Smooth muscle cell (in vitro differentiated cells): ENCODE measurements at regions not wholly inside any gene's neighbourhood (a gene's known extent, or its start where the extent isn't known, plus 50 kb on each side); places are given as distances from the start of the nearest gene placed in this dataset.
A peak's percentile ranks its signal among the peaks of the same experiment; 100 is the strongest.
"Not testable (repeated sequence)": the region's sequence is repeated elsewhere in the genome, so short reads cannot be mapped to it uniquely, and the experiment has no call there.

ENCODE experiments used
- DNase-seq: peaks from one replicate; lab custom pipeline; 2025; ENCODE audit not compliant: unreplicated experiment; lab: John Stamatoyannopoulos, UW
- H2AFZ ChIP-seq: fragments of 200-600 bp; sonication (generic); 2 replicates; pipeline ENCODE4 v1.6.0; 2016; ENCODE audit warnings: antibody characterized with exemption, low read depth, mild to moderate bottlenecking
- H3F3A ChIP-seq: fragments of 200-600 bp; sonication (generic); 2 replicates; pipeline ENCODE4 v1.6.0; 2017; ENCODE audit warnings: antibody characterized with exemption, low read depth
- H3K27ac ChIP-seq: fragments of 200-600 bp; sonication (generic); 2 replicates; pipeline ENCODE4 v1.5.1; 2016; ENCODE audit warnings: low read depth, mild to moderate bottlenecking
- H3K27me3 ChIP-seq: fragments of 200-600 bp; sonication (generic); 2 replicates; pipeline ENCODE4 v1.6.1; 2016; ENCODE audit warnings: low read depth, mild to moderate bottlenecking
- H3K36me3 ChIP-seq: fragments of 200-600 bp; sonication (generic); 2 replicates; pipeline ENCODE4 v1.5.1; 2016; ENCODE audit warnings: low read depth
- H3K4me1 ChIP-seq: fragments of 200-600 bp; sonication (generic); 2 replicates; pipeline ENCODE4 v1.5.1; 2016; ENCODE audit warnings: low read depth
- H3K4me2 ChIP-seq: fragments of 200-600 bp; sonication (generic); 2 replicates; pipeline ENCODE4 v1.6.0; 2016; ENCODE audit warnings: mild to moderate bottlenecking
- H3K4me3 ChIP-seq: fragments of 200-600 bp; sonication (generic); 2 replicates; pipeline ENCODE4 v1.5.1; 2016; ENCODE audit warnings: mild to moderate bottlenecking
- H3K79me2 ChIP-seq: fragments of 200-600 bp; sonication (generic); 2 replicates; pipeline ENCODE4 v1.6.0; 2016; ENCODE audit warnings: low read depth, mild to moderate bottlenecking
- H3K9ac ChIP-seq: fragments of 200-600 bp; sonication (generic); 2 replicates; pipeline ENCODE4 v1.6.0; 2016; ENCODE audit warnings: low read depth
- H3K9me3 ChIP-seq: fragments of 200-600 bp; sonication (generic); replicated peaks from 2 replicates; pipeline ENCODE4 v1.5.1; 2016; ENCODE audit warnings: low read depth
- H4K20me1 ChIP-seq: fragments of 200-600 bp; sonication (generic); 2 replicates; pipeline ENCODE4 v1.6.0; 2016; ENCODE audit warnings: low read depth
- WGBS: methylation state at CpG from one replicate; pipeline ENCODE4 v1.1.7; 2016; ENCODE audit warnings: low lambda C conversion rate; 5-methylcytosine and 5-hydroxymethylcytosine counted together
- TF ChIP-seq, protein P1 (sequence below): fragments of 200-600 bp; sonication (generic); IDR thresholded peaks from 2 replicates; pipeline ENCODE4 v1.5.1; 2017; ENCODE audit warnings: borderline replicate concordance, mild to moderate bottlenecking, antibody characterized with exemption; ENCODE audit not compliant: insufficient read depth, poor library complexity, severe bottlenecking

DNA sequence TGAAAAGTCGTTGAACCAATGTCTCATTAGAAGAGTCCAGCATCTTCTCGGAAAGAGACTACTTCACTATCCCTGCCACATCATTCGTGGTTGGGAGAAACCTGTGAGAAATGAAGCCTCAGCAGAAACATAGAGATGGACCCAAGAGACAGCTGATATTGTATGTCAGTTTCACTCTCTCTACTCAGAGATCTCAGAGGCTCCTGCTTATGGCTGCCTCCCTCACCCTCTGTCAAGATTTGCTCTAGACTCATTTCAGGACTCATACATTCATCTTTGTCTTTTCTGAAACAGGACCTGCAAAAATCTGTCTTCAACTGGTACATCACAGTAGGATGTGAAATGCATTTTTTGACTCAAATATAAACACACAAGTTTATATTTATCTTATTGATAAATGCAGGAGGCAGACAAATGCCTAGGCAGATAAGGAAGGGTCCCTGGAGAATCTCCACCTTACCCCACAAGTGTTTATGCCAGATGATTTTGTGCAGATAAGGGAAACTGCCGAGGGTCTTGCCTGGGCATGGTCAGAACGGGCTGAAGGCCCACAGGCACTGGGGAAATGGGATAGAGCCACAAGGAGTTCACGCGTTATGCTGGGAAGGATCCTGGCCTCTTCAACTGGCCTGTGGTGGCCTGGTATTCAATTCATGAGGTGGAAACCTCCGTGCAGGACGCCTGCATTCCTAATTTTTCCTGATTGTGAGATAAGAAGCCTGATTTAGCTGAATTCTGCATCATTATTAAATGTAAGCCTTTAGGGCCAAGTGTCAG, 1834.0 kb upstream of the PCDH20 start:
- no peak overlapping the region for H3K4me3 ChIP-seq
- H2AFZ ChIP-seq, result no peak overlapping the region
- H3K27ac ChIP-seq, result no peak overlapping the region
- no peak overlapping the region for H3K9ac ChIP-seq
- TF ChIP-seq, protein P1, sequence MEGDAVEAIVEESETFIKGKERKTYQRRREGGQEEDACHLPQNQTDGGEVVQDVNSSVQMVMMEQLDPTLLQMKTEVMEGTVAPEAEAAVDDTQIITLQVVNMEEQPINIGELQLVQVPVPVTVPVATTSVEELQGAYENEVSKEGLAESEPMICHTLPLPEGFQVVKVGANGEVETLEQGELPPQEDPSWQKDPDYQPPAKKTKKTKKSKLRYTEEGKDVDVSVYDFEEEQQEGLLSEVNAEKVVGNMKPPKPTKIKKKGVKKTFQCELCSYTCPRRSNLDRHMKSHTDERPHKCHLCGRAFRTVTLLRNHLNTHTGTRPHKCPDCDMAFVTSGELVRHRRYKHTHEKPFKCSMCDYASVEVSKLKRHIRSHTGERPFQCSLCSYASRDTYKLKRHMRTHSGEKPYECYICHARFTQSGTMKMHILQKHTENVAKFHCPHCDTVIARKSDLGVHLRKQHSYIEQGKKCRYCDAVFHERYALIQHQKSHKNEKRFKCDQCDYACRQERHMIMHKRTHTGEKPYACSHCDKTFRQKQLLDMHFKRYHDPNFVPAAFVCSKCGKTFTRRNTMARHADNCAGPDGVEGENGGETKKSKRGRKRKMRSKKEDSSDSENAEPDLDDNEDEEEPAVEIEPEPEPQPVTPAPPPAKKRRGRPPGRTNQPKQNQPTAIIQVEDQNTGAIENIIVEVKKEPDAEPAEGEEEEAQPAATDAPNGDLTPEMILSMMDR, result no peak
- H3K27me3 ChIP-seq, result no peaks in the 10 kb centered on the region
- no peaks in the 10 kb centered on the region for H3K4me1 ChIP-seq
- no peaks in the 10 kb centered on the region for H4K20me1 ChIP-seq
- no peak for DNase-seq
- H3K9me3 ChIP-seq, result no peaks in the 10 kb centered on the region
- no peaks in the 10 kb centered on the region for H3F3A ChIP-seq
- WGBS, result 82% methylated on average over 9 of the region's 9 CpGs
- H3K36me3 ChIP-seq, result no peaks in the 10 kb centered on the region
- H3K4me2 ChIP-seq, result no peak overlapping the region
- no peaks in the 10 kb centered on the region for H3K79me2 ChIP-seq

DNA sequence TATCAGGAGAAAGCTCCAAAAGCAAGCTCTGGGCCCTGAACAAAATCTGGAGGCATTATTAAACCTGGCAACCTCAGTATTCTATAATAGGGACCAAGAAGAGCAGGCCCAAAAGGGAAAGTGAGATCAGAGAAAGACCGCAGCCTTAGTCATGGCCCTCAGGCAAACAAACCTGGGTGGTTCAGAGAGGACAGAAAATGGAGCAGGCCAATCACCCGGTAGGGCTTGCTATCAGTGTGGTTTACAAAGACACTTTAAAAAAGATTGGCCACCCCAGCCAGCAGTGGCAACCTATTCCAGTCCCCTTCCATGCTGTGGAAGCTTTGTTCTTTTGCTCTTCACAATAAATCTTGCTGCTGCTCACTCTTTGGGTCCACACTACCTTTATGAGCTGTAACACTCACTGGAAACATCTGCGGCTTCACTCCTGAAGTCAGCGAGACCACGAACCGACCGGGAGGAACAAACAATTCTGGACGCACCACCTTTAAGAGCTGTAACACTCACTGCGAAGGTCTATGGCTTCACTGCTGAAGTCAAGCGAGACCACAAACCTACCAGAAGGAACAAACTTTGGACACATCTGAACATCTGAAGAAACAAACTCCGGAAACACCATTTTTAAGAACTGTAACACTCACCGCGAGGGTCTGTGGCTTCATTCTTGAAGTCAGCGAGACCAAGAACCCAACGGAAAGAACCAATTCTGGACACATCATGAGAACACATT, 1821.2 kb upstream of the PCDH20 start:
- not testable (repeated sequence) for H3K27ac ChIP-seq, H3K9me3 ChIP-seq, H3K4me2 ChIP-seq, H3K27me3 ChIP-seq, H3F3A ChIP-seq, H3K4me3 ChIP-seq, H3K9ac ChIP-seq, H3K36me3 ChIP-seq, H4K20me1 ChIP-seq, H2AFZ ChIP-seq, DNase-seq, H3K4me1 ChIP-seq, H3K79me2 ChIP-seq
- WGBS, result 90% methylated on average over 15 of the region's 15 CpGs

DNA sequence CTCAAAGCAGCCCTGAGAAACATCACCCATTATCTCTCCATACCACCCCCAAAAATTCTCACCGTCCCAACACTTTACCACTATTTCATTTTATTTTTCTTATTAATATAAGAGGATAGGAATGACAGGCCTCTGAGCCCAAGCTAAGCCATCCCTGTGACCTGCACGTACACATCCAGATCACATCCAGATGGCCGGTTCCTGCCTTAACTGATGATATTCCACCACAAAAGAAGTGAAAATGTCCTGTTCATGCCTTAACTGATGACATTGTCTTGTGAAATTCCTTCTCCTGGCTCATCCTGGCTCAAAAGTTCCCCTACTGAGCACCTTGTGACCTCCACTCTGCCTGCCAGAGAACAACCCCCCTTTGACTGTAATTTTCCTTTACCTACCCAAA, 1802.9 kb upstream of the PCDH20 start:
- H2AFZ ChIP-seq, H3K27me3 ChIP-seq, H3F3A ChIP-seq, H3K4me1 ChIP-seq, H3K36me3 ChIP-seq, H4K20me1 ChIP-seq, H3K79me2 ChIP-seq, H3K4me3 ChIP-seq, H3K9me3 ChIP-seq, H3K4me2 ChIP-seq, H3K27ac ChIP-seq, H3K9ac ChIP-seq, DNase-seq: not testable (repeated sequence)
- WGBS, result 87% methylated on average over 3 of the region's 3 CpGs

DNA sequence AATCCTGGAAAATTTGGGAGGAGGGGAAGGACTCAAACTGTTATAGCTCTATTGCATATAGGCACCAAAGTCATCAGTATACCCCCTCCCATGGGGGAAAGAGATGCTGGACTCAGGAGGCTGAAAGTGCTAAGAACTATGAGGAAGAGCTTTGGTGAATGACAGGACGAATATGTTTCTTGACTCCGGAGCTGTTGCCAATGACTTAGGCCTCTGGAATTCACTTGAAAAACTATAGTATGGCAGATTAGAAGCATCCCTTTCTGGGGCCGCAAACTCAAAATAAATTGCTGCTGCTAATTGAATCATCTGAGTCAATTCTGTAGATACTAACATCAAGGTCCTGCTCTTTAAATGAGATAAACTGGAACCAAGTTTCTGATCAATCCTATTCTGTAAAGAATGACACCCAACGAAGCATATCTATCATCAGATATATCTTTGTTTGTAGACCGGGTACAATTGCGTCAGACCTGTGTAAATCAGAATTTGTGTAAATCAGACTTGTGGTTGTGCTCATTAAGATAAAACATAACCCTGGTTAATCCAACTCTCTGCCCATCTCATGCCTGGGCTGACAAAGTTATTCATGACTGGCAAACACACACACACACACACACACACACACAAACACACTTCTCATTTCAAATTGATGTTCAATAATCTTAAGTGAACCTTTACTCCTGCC, 1793.8 kb upstream of the PCDH20 start:
- no peaks in the 10 kb centered on the region for H4K20me1 ChIP-seq
- no peaks in the 10 kb centered on the region for H3F3A ChIP-seq
- TF ChIP-seq, protein P1, result no peak
- H3K36me3 ChIP-seq, result no peaks in the 10 kb centered on the region
- no peaks in the 10 kb centered on the region for H3K27me3 ChIP-seq
- no peak overlapping the region for H2AFZ ChIP-seq
- no peaks in the 10 kb centered on the region for H3K4me1 ChIP-seq
- no peak for DNase-seq
- H3K9ac ChIP-seq, result peak overlapping the region; percentile 5
- 18% methylated on average over 6 of the region's 6 CpGs for WGBS
- H3K79me2 ChIP-seq, result no peaks in the 10 kb centered on the region
- peak overlapping the region; percentile 16 for H3K4me2 ChIP-seq
- peak overlapping the region; percentile 60 for H3K27ac ChIP-seq
- no peak overlapping the region for H3K4me3 ChIP-seq
- H3K9me3 ChIP-seq, result no peaks in the 10 kb centered on the region
